GM21381 (cell line): ENCODE measurements at regions not wholly inside any gene's neighbourhood (a gene's known extent, or its start where the extent isn't known, plus 50 kb on each side); places are given as distances from the start of the nearest gene placed in this dataset.
A peak's percentile ranks its signal among the peaks of the same experiment; 100 is the strongest.

Experiments used
- ATAC-seq: cut with Tn5 transposase; IDR thresholded peaks from one replicate; pipeline ENCODE4 v1.9.1; 2021; ENCODE audit warnings: mild to moderate bottlenecking, moderate library complexity; ENCODE audit not compliant: unreplicated experiment

DNA sequence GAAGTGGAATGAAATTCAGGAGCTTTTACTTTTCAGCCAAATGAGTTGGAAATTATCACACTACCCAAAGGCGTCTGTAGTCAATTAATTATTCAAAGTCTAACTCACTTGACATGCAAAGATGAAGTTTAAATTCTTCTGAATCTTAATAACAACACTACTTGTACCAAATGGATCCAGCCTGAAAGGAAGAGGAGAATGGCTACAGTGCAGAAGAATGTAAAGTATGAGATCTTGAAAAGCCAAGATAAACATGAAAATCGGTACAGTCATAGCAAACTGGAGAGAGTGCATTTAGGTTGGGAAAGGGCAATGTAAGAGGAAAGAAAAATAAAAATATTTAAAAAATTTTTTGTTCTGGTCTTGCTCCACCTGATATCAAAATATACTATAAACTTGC is 195.5 kb downstream of the SIM1 start:
- no peak for ATAC-seq

DNA sequence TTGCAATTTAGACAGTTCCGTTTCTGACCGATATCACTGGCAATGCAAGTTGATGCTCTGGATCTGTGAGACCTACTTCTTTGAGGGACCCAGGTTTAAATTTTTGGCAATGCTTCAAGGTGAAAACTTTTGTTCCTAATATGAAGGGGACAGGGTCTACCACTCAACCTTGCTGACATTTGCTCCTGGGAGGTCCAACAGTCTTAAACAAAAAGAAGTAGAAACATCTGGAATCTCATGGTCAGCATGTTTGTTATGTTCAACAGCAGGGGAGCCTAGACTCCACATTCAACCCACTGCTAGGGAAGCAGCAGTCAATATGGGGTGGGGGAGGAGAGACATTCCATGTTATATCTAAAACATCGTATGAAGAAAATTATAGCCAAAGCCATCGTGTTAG is 196.4 kb downstream of the SIM1 start:
- ATAC-seq: no peak

- ATAC-seq: no peak
Measured at GRCh38 chr6:100267721-100268123, 197.0 kb downstream of the SIM1 start.

GRCh38 chr6:100266494-100267401 is 198.0 kb downstream of the SIM1 start:
- no peak for ATAC-seq

DNA sequence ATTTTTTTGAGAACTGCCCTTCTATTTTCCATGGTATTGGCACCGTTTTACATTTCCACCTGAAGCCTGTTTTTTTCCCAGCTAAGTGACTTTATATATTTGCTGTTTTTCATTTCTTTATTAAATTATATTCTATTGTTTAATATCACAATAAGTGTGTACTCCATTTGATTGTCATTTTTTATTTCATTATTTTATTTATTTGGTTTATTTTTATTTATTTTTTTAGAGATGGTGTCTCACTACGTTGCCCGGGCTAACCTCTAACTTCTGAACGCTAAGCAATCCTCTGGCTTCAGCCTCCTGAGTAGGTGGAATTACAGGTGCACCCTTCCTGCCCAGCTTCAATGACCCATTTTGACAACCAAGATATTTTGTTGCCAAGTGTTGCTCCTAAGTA is 202.6 kb downstream of the SIM1 start:
- ATAC-seq: no peak

- ATAC-seq: no peak
Measured at GRCh38 chr6:100261486-100261885, 203.2 kb downstream of the SIM1 start.

DNA sequence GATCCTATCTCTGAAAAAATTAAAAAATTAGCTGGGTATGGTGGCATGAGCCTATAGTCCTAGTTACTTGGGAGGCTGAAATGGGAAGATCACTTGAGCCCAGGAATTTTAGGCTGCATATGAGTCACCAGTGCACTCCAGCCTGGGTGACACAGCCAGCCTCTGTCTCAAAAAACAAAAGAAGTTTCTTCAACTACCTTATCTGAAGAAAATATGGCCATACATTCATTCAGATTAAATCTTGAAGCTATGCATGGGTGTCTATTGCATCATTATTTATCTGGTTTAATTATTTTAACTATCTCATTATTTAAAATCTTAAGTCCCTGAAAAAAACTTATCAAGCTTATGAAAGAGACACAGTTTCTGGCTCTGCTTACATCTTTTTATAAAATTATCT is 204.1 kb downstream of the SIM1 start:
- ATAC-seq: no peak

DNA sequence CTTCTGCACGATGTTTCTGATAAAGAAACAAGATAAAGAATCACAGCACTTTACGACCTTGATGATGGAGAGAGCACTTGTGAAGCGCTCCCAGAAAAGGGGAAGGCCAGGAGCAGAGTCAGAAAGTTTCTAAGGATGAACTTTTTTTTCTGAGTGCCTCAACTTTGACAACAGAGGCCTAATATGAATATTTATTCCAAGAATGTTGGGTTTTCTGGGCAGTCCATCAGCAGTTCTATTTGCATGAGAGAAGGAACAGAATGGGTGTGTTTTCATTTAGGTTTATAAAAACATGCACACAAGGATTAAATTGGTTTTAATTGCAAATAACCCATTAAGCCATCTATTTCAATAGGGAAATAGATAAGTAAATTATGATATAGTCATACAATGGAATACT is 204.9 kb downstream of the SIM1 start:
- no peak for ATAC-seq

DNA sequence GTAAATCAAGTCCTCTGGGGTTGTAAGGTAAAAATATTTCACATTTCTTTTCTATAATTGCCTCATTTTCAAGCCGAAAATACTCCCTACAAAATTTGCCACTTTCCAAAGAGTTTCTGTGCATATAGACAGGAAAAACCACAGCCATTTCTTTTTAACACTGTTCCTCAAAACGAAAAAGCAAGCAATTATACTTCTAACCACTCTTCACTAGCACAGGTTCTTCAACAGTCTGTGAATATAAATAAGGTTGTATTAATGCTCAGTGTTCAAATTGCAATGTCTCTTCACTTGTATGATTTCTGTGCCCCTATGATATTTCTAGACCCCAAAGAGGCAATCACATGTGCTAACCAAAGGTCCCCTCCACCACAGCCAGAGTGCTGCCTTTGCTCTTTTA is 206.0 kb downstream of the SIM1 start:
- no peak for ATAC-seq

- peak; percentile 86 for ATAC-seq
Measured at GRCh38 chr6:100257793-100258395, 206.8 kb downstream of the SIM1 start.

DNA sequence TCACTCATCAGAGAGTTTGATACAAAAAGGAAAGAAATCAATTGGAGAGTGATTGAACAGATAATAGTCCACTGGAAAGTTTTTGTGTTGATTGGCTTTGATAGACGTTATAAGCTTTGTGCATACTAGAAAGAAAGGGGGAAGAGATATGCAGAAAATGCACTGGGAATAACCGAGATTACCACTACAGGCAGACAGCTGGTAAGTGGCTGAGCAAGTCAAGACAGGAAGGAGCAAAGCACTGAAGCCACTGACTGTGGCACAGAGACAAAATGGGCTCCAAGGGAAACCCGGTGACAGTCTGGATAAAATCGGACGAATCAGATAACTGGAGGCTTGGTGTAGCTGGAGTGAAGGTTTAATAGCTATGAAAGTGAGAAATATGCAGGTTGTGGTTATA is 209.0 kb downstream of the SIM1 start:
- ATAC-seq: no peak

DNA sequence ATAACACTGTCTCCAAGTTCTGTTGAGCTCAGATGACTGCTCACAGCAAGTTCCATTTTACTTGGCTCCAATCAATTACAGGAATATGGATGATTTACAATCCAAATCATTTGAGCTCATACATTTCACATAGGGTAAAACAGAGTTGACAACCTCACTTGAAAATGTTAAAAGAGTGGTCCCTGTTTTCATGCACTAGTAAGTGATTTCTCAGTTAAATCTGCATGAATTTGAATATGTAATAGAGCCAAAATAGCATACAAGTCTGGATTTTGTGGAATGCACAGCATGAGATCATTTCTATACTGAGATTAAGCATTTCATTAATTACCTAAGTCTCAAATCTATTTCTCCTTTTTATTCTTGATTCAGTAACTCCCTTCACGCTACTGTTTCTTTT is 217.6 kb downstream of the SIM1 start:
- ATAC-seq: no peak

- no peak for ATAC-seq
Measured at GRCh38 chr6:100246206-100246605, 218.5 kb downstream of the SIM1 start.

- ATAC-seq: no peak
Measured at GRCh38 chr6:100240798-100241197, 223.9 kb downstream of the SIM1 start.

DNA sequence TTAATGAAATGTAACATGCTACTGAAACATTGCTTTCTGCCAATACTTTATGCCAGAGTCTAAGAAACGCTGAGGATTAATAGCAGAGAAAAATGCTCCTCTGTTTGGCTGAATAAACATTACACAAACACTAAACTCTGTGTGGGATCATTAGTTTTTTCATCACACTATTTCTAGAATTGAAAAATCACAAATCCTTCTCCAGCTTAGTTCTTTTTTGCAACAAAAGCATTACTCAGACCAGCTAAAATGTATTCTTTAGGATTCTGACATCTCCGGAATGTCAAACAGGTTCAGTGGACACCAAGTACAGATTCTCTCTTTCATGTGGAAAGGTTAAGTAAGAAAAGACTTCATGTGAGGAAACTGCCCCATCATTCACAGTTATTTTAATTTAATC is 226.9 kb downstream of the SIM1 start:
- no peak for ATAC-seq

GRCh38 chr6:100236389-100236788 is 228.3 kb downstream of the SIM1 start:
- ATAC-seq: no peak

DNA sequence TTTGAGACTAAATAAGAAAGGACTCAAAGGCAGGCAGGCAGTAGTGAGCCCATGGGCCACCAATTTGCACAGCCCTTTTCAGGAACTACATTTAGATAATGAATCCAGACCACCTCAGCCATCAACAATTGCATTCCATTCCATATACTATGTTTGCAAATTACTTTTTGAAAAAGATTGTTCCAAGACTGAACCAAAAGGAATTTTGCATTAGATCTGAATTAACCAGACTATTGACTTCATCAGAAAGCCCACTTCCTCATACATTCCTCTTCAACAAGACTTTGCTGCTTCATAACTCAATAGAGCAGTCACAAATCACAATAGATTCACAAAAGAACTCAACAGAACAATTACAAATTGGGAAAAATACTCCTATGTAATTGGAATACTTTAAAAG is 229.1 kb downstream of the SIM1 start:
- ATAC-seq: no peak

- no peak for ATAC-seq
Measured at GRCh38 chr6:100234625-100235024, 230.1 kb downstream of the SIM1 start.

DNA sequence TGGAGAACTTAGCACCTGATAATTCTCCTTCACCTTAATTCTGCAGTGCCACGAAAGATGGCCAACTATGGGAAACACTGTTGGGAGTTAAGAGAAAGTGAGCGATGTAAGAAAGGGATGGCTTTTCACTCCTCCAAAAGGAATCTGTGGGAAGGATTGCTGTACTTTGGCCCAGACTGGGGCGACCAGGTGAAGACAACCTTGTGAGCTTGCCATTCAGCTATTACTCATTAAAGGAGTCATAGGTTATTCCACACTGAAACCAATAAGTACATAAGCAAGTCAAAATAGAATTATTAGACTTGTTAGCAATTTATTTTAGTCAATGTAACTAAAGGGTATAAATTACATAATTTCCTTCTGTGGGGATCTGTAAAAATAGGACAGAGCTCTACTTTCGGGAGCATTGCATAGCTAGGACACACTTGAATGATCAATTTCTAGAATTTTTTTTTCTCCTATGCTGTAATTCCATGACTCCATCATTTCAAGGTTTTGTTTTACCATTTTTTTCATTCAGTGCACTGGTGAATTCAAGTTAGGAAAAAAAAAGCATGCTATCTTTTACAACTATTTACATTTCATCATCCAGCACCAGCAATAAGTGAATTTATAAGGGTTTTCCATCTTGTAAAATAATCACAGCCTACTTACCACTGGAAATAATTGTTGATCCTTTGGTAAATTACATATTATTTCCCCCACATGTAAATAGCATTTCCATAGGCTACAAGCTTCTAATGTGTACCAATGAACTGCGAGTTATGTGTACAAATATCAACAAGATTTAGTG is 231.7 kb downstream of the SIM1 start:
- no peak for ATAC-seq

GRCh38 chr6:100230953-100231316 is 233.8 kb downstream of the SIM1 start:
- ATAC-seq: no peak

- no peak for ATAC-seq
Measured at GRCh38 chr6:100230115-100230952, 234.4 kb downstream of the SIM1 start.
